ENCODE measurements at regions not wholly inside any gene's neighbourhood (a gene's known extent, or its start where the extent isn't known, plus 50 kb on each side); places are given as distances from the start of the nearest gene placed in this dataset.

GRCh38 chr16:47917118-47917517 is 238.7 kb downstream of the ABCC12 start:
- no peak for DNase-seq (ENCODE audit: low spot score in 2 of 2)
- intact Hi-C loops (cut with DNase I; ENCODE audit: low total_unique reads) = no loop called here
- H3K27me3 ChIP-seq = no peaks in the 10 kb centered on the region
- no peaks in the 10 kb centered on the region for H3K36me3 ChIP-seq
- H3K4me3 ChIP-seq = no peak overlapping the region
- H3K9me3 ChIP-seq = peaks cover 0 to 6% of the 10 kb centered on the region in 2 donors
- no peak for TF ChIP-seq POLR2AphosphoS5 (IDR thresholded peaks at IDR 0.05)
- no peak for TF ChIP-seq POLR2A (IDR thresholded peaks at IDR 0.05)
- TF ChIP-seq CTCF (IDR thresholded peaks at IDR 0.05) = no peak
- H3K4me1 ChIP-seq = no peaks in the 10 kb centered on the region
- H3K27ac ChIP-seq = no peak overlapping the region

GRCh38 chr16:47916266-47916665 is 239.5 kb downstream of the ABCC12 start:
- no peak for DNase-seq (ENCODE audit: low spot score in 2 of 2)
- peaks cover 0 to 6% of the 10 kb centered on the region in 2 donors for H3K9me3 ChIP-seq
- H3K4me3 ChIP-seq = no peak overlapping the region
- no peaks in the 10 kb centered on the region for H3K36me3 ChIP-seq
- no peaks in the 10 kb centered on the region for H3K27me3 ChIP-seq
- H3K27ac ChIP-seq = no peak overlapping the region
- H3K4me1 ChIP-seq = no peaks in the 10 kb centered on the region
- intact Hi-C loops (cut with DNase I; ENCODE audit: low total_unique reads) = no loop called here
- TF ChIP-seq POLR2A (IDR thresholded peaks at IDR 0.05) (no peak), CTCF (IDR thresholded peaks at IDR 0.05) (no peak), POLR2AphosphoS5 (IDR thresholded peaks at IDR 0.05) (no peak)

- Histone ChIP-seq H3K36me3 (no peaks in the 10 kb centered on the region), H3K9me3 (peaks cover 4 to 6% of the 10 kb centered on the region in 2 donors), H3K4me3 (no peak overlapping the region), H3K27ac (no peak overlapping the region), H3K27me3 (no peaks in the 10 kb centered on the region), H3K4me1 (no peaks in the 10 kb centered on the region)
- DNase-seq (ENCODE audit: low spot score in 2 of 2) = no peak
- intact Hi-C loops (cut with DNase I; ENCODE audit: low total_unique reads) = no loop called here
- TF ChIP-seq POLR2A (IDR thresholded peaks at IDR 0.05) (no peak), CTCF (IDR thresholded peaks at IDR 0.05) (no peak), POLR2AphosphoS5 (IDR thresholded peaks at IDR 0.05) (no peak)
Observed at GRCh38 chr16:47907109-47907508, 248.7 kb downstream of the ABCC12 start.

- no peak for TF ChIP-seq CTCF (IDR thresholded peaks at IDR 0.05)
- no peak for TF ChIP-seq POLR2AphosphoS5 (IDR thresholded peaks at IDR 0.05)
- no peak for TF ChIP-seq POLR2A (IDR thresholded peaks at IDR 0.05)
- H3K4me3 ChIP-seq = no peak overlapping the region
Observed at GRCh38 chr16:47905771-47906170, 250.0 kb downstream of the ABCC12 start.

GRCh38 chr16:47904691-47905090 is 251.1 kb downstream of the ABCC12 start:
- DNase-seq (ENCODE audit: low spot score in 2 of 2) = no peak
- Histone ChIP-seq H3K4me1 (no peaks in the 10 kb centered on the region), H3K27me3 (no peaks in the 10 kb centered on the region), H3K4me3 (no peak overlapping the region), H3K27ac (no peak overlapping the region), H3K36me3 (no peaks in the 10 kb centered on the region), H3K9me3 (no peaks in the 10 kb centered on the region)
- TF ChIP-seq POLR2A (IDR thresholded peaks at IDR 0.05) (no peak), POLR2AphosphoS5 (IDR thresholded peaks at IDR 0.05) (no peak), CTCF (IDR thresholded peaks at IDR 0.05) (no peak)
- intact Hi-C loops (cut with DNase I; ENCODE audit: low total_unique reads) = no loop called here

More at GRCh38 chr16:47905771-47906170, 250.0 kb downstream of the ABCC12 start:
- Histone ChIP-seq H3K27ac (no peak overlapping the region), H3K36me3 (no peaks in the 10 kb centered on the region), H3K4me1 (no peaks in the 10 kb centered on the region), H3K9me3 (peaks cover 4 to 6% of the 10 kb centered on the region in 2 donors), H3K27me3 (no peaks in the 10 kb centered on the region)
- intact Hi-C loops (cut with DNase I; ENCODE audit: low total_unique reads) = no loop called here
- DNase-seq (ENCODE audit: low spot score in 2 of 2) = no peak
